Esophagus squamous epithelium (tissue), 4 donors: ENCODE measurements at regions not wholly inside any gene's neighbourhood (a gene's known extent, or its start where the extent isn't known, plus 50 kb on each side); places are given as distances from the start of the nearest gene placed in this dataset.

Experiments used
- POLR2A ChIP-seq, 4 donors: fragments of 450-650 bp; IDR thresholded peaks; one replicate each; pipeline ENCODE4 v1.6.1; 2017; ENCODE audit warnings: antibody characterized with exemption in 4 of 4, mild to moderate bottlenecking in 4 of 4, moderate library complexity in 3 of 4
- TF ChIP-seq, protein P1 (sequence below), 6 experiments: fragments of 450-650 bp in 4 of 6; fragments of 200-600 bp in 2 of 6; sonication (generic) in 2 of 6; IDR thresholded peaks; one replicate each; pipeline ENCODE4 v1.5.1; 2016 to 2019; ENCODE audit warnings: antibody characterized with exemption in 6 of 6, mild to moderate bottlenecking in 4 of 6, moderate library complexity in 4 of 6

DNA sequence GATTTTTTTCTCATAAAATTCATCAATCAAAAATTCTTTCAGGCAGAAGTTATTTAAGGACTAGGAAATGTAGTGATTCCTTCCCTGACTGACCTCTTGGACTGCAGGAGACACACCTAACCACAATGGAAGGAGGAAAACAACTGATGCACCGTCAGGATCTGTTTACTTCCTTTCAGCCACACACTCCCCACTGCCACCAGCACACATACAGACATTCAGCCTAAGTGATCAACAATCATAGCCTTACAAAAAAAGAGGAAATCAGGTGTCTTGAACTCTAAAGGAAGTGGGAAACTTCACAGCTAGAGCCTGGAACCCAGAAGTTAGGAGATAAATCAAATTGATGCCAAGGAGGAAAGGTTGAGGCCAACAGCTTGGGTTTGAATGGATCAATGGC, 213.5 kb upstream of the ACVR2A start:
- TF ChIP-seq, protein P1, sequence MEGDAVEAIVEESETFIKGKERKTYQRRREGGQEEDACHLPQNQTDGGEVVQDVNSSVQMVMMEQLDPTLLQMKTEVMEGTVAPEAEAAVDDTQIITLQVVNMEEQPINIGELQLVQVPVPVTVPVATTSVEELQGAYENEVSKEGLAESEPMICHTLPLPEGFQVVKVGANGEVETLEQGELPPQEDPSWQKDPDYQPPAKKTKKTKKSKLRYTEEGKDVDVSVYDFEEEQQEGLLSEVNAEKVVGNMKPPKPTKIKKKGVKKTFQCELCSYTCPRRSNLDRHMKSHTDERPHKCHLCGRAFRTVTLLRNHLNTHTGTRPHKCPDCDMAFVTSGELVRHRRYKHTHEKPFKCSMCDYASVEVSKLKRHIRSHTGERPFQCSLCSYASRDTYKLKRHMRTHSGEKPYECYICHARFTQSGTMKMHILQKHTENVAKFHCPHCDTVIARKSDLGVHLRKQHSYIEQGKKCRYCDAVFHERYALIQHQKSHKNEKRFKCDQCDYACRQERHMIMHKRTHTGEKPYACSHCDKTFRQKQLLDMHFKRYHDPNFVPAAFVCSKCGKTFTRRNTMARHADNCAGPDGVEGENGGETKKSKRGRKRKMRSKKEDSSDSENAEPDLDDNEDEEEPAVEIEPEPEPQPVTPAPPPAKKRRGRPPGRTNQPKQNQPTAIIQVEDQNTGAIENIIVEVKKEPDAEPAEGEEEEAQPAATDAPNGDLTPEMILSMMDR (IDR thresholded peaks at IDR 0.05): no peak
- TF ChIP-seq POLR2A (IDR thresholded peaks at IDR 0.05): no peak
